COR-L47 (cell line): ENCODE measurements at regions not wholly inside any gene's neighbourhood (a gene's known extent, or its start where the extent isn't known, plus 50 kb on each side); places are given as distances from the start of the nearest gene placed in this dataset.
"Not testable (repeated sequence)": the region's sequence is repeated elsewhere in the genome, so short reads cannot be mapped to it uniquely, and the experiment has no call there.

Experiments
- DNase-seq: peaks from one replicate; lab custom pipeline; 2025; lab: John Stamatoyannopoulos, UW

DNA sequence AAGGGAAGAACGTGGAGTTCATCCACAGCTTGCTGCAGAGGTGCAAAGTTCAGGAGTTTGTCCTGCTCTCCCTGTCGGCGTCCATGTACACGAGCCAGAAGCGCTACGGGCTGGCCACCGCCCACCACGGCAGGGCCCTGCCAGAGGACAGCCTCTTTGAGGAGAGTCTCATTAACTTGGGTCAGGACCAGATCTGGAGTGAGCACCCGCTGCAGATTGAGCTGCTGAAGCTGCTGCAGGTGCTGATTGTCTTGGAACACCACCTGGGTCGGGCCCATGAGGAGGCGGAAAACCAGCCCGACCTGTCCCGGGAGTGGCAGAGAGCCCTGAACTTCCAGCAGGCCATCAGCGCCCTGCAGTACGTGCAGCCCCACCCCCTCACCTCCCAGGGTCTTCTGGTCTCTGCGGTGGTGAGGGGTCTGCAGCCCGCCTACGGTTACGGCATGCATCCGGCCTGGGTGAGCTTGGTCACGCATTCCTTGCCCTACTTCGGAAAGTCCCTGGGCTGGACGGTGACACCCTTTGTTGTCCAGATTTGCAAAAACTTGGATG lies 73.8 kb upstream of the MORC3 start:
- no peak for DNase-seq

DNA sequence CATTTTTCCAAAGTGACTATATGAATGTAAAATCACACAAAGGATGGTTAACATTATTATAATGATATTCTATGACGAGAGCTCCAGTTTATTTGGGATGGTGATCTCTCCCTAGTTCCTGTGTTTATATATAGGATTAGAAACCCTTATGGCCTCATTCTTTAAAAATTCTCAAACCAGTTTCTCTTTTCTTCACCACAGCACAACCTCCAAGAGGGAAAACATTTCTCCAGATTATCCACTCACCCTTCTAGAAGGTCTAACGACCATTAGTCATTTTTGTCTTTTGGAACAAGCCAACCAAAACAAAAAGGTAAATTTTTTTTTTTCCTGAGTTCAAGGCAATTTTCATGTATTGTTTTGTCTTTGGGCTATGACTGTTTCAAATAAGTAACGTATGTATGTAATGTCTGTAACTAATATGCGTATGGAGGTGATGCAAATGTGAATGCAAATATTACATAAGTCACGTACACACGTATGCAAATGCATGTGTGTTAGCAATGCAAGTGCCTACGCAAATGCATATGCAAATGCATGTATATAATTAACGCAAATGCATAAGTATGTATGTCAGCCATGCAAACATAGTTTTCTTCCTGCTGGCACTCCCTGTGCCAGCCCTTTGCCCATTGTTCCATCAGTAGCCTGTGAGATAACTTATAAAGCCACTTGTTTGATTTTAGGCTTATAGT lies 72.5 kb upstream of the MORC3 start:
- DNase-seq, result no peak

DNA sequence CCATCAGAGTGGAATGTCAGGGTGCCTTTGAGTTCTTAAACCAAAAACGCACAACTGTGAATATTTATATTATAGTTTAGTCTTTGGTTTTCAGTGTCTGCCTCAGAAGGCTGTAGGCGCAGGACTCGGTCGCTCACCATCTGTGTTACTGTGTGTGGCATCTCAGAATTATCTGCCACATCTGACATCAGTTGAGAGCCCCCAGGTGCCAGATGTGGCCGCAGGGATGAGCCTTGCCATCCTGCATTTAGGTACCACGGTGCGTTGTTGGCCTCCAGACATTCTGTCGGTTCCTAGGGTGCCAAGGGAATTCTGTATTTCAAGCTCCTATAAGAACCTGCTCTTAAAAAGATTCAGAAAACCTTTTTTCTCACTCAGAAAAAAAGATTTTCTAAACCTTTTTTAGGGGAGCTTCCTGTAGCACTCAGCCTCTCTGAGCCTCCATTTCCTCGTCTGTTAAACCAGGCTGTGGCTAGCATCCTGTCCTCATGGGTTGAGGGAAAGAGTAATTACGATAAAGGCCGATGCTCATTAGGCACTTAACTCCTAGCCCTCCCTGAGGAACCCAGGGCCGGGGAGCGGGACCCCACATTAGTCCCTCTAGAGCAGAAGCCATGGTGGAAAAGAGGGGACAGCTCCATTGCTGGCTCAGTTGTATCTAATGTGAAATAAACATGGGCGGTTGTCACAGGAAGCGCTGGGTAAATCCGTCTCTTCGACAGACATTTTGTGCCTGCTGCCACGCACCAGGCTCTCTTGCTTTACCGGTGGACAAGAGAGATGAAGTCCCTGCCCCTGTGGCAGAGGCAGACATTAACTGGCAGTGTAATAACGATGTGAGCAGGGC lies 70.2 kb upstream of the MORC3 start:
- DNase-seq, result no peak

- no peak for DNase-seq
Observed at GRCh38 chr21:36250423-36251075, 69.4 kb upstream of the MORC3 start.

GRCh38 chr21:36254106-36254941 lies 65.7 kb upstream of the MORC3 start:
- DNase-seq, result no peak

DNA sequence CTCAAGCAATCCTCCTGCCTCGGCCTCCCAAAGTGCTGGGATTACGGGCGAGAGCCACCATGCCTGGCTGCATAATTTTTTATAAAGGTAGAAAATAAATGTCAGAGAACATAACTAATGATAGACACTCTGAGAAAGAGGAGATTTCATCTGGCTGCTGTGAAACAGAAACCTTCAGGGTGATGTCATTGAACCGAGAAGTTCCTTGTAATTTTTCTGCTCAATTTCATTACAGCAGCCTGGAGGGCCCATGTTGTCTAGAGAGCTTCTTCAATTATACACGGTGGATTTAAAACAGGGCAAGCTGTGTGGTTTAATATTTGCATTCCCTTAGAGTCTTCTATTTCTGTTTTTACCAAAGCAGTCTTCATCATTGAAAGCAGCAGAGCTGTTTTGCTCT lies 64.3 kb upstream of the MORC3 start:
- no peak for DNase-seq

GRCh38 chr21:36257657-36258056 lies 62.3 kb upstream of the MORC3 start:
- no peak for DNase-seq

GRCh38 chr21:36260030-36260787 lies 59.8 kb upstream of the MORC3 start:
- peak; percentile 50 for DNase-seq

- DNase-seq, result no peak
Observed at GRCh38 chr21:36260802-36261201, 59.2 kb upstream of the MORC3 start.

DNA sequence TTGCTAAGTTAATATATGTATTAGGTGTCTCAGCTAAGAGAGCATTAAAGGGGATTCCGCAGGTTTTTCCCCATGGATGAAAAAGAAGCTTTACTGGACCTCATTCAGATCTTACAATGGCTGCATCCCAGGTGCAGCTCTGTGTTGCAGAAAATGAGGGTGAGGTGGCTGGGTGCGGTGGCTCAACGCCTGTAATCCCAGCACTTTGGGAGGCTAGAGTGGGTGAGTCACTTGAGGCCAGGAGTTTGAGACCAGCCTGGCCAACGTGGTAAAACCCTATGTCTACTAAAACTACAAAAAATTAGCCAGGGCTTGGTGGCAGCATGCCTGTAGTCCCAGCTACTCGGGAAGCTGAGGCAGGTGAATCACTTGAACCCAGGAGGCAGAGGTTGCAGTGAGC lies 58.5 kb upstream of the MORC3 start:
- no peak for DNase-seq

GRCh38 chr21:36263797-36264196 lies 56.2 kb upstream of the MORC3 start:
- DNase-seq, result no peak

- no peak for DNase-seq
Observed at GRCh38 chr21:36265431-36265830, 54.6 kb upstream of the MORC3 start.

- DNase-seq, result not testable (repeated sequence)
Observed at GRCh38 chr21:36267828-36268227, 52.2 kb upstream of the MORC3 start.

DNA sequence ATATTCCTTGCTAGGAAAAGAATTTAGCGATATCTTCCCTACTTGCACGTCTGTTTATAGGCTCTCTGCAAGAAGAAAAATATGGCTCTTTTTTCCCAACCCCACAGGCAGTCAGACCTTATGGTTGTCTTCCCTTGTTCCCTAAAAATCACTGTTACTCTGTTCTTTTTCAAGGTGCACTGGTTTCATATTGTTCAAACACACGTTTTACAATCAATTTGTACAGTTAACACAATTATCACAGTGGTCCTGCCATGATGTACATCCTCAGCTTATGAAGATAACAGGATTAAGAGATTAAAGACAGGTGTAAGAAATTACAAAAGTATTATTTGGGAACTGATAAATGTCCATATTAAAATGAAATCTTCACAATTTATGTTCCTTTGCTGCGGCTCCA lies 51.7 kb upstream of the MORC3 start:
- not testable (repeated sequence) for DNase-seq
